K562 (cell line): ENCODE measurements at regions not wholly inside any gene's neighbourhood (a gene's known extent, or its start where the extent isn't known, plus 50 kb on each side); places are given as distances from the start of the nearest gene placed in this dataset.

Experiments used
- MEIS2 ChIP-seq: fragments of 450-650 bp; IDR thresholded peaks from 2 replicates; pipeline ENCODE4 v1.6.1; 2014; ENCODE audit warnings: mild to moderate bottlenecking; ENCODE audit not compliant: partially characterized antibody
- PTRF ChIP-seq: fragments of 450-650 bp; IDR thresholded peaks from 2 replicates; pipeline ENCODE4 v1.6.1; 2016; ENCODE audit warnings: mild to moderate bottlenecking, missing genetic modification characterization, missing compliant biosample characterization
- SMARCE1 ChIP-seq: fragments of 450-650 bp; IDR thresholded peaks from 2 replicates; pipeline ENCODE4 v1.7.1; 2016; ENCODE audit warnings: mild to moderate bottlenecking
- TF ChIP-seq, protein P1 (sequence below): fragments of 450-650 bp; IDR thresholded peaks from 2 replicates; pipeline ENCODE4 v1.6.1; 2016; ENCODE audit warnings: low read depth
- TF ChIP-seq, protein P2 (sequence below): fragments of 450-650 bp; formaldehyde crosslinking; IDR thresholded peaks from 2 replicates; pipeline ENCODE4 v1.4.0; 2020; ENCODE audit warnings: mild to moderate bottlenecking
- TF ChIP-seq, protein P3 (sequence below): IDR thresholded peaks from 3 replicates; pipeline ENCODE4 v1.6.1; 2011; ENCODE audit warnings: borderline replicate concordance, mild to moderate bottlenecking, moderate library complexity; ENCODE audit not compliant: insufficient read length; ENCODE audit errors: extremely low read depth

DNA sequence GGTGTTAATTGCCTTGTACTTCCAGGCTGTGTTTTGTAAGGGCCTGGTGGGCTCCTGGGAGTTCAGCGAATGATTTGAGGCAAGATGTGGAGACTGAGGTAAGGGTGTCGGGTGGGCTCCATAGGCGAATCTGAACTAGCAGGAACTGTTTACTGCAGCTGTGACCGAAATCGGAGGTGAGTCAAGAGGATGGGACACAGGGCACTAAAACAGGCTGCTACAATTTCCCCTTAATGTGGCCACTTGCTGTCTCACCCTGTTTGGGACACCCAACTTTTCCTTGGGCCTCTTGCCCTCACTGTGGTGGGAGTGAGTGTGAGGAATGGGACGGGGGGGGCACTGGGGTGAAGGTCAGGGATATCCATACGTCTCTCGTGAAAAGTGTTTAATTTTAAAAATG lies 53.9 kb upstream of the MCUR1 start (continued):
- TF ChIP-seq, protein P1, sequence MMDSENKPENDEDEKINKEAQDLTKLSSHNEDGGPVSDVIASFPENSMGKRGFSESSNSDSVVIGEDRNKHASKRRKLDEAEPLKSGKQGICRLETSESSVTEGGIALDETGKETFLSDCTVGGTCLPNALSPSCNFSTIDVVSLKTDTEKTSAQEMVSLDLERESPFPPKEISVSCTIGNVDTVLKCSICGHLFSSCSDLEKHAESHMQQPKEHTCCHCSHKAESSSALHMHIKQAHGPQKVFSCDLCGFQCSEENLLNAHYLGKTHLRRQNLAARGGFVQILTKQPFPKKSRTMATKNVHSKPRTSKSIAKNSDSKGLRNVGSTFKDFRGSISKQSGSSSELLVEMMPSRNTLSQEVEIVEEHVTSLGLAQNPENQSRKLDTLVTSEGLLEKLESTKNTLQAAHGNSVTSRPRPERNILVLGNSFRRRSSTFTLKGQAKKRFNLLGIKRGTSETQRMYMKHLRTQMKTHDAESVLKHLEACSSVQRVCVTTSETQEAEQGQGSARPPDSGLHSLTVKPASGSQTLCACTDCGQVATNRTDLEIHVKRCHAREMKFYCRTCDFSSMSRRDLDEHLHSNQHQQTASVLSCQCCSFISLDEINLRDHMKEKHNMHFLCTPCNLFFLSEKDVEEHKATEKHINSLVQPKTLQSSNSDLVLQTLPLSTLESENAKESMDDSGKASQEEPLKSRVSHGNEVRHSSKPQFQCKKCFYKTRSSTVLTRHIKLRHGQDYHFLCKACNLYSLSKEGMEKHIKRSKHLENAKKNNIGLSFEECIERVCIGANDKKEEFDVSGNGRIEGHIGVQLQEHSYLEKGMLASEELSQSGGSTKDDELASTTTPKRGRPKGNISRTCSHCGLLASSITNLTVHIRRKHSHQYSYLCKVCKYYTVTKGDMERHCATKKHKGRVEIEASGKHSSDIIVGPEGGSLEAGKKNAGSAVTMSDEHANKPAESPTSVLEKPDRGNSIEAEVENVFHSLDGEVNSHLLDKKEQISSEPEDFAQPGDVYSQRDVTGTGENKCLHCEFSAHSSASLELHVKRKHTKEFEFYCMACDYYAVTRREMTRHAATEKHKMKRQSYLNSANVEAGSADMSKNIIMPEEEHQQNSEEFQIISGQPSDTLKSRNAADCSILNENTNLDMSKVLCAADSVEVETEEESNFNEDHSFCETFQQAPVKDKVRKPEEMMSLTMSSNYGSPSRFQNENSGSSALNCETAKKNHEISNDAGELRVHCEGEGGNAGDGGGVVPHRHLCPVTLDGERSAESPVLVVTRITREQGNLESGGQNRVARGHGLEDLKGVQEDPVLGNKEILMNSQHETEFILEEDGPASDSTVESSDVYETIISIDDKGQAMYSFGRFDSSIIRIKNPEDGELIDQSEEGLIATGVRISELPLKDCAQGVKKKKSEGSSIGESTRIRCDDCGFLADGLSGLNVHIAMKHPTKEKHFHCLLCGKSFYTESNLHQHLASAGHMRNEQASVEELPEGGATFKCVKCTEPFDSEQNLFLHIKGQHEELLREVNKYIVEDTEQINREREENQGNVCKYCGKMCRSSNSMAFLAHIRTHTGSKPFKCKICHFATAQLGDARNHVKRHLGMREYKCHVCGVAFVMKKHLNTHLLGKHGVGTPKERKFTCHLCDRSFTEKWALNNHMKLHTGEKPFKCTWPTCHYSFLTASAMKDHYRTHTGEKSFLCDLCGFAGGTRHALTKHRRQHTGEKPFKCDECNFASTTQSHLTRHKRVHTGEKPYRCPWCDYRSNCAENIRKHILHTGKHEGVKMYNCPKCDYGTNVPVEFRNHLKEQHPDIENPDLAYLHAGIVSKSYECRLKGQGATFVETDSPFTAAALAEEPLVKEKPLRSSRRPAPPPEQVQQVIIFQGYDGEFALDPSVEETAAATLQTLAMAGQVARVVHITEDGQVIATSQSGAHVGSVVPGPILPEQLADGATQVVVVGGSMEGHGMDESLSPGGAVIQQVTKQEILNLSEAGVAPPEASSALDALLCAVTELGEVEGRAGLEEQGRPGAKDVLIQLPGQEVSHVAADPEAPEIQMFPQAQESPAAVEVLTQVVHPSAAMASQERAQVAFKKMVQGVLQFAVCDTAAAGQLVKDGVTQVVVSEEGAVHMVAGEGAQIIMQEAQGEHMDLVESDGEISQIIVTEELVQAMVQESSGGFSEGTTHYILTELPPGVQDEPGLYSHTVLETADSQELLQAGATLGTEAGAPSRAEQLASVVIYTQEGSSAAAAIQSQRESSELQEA = no peak
- TF ChIP-seq PTRF (tag) = no peak
- TF ChIP-seq MEIS2 = no peak
- TF ChIP-seq, protein P2, sequence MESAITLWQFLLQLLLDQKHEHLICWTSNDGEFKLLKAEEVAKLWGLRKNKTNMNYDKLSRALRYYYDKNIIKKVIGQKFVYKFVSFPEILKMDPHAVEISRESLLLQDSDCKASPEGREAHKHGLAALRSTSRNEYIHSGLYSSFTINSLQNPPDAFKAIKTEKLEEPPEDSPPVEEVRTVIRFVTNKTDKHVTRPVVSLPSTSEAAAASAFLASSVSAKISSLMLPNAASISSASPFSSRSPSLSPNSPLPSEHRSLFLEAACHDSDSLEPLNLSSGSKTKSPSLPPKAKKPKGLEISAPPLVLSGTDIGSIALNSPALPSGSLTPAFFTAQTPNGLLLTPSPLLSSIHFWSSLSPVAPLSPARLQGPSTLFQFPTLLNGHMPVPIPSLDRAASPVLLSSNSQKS = no peak
- TF ChIP-seq, protein P3, sequence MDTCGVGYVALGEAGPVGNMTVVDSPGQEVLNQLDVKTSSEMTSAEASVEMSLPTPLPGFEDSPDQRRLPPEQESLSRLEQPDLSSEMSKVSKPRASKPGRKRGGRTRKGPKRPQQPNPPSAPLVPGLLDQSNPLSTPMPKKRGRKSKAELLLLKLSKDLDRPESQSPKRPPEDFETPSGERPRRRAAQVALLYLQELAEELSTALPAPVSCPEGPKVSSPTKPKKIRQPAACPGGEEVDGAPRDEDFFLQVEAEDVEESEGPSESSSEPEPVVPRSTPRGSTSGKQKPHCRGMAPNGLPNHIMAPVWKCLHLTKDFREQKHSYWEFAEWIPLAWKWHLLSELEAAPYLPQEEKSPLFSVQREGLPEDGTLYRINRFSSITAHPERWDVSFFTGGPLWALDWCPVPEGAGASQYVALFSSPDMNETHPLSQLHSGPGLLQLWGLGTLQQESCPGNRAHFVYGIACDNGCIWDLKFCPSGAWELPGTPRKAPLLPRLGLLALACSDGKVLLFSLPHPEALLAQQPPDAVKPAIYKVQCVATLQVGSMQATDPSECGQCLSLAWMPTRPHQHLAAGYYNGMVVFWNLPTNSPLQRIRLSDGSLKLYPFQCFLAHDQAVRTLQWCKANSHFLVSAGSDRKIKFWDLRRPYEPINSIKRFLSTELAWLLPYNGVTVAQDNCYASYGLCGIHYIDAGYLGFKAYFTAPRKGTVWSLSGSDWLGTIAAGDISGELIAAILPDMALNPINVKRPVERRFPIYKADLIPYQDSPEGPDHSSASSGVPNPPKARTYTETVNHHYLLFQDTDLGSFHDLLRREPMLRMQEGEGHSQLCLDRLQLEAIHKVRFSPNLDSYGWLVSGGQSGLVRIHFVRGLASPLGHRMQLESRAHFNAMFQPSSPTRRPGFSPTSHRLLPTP = no peak
- TF ChIP-seq SMARCE1 = no peak
